WTC11 (cell line): ENCODE measurements at regions not wholly inside any gene's neighbourhood (a gene's known extent, or its start where the extent isn't known, plus 50 kb on each side); places are given as distances from the start of the nearest gene placed in this dataset.

Source experiments
- ATF2 ChIP-seq: sonication (generic); formaldehyde crosslinking; IDR thresholded peaks from 2 replicates; pipeline ENCODE4 v1.8.1; 2022; ENCODE audit warnings: low read depth, missing genetic modification reagents, borderline replicate concordance
- CBFB ChIP-seq: sonication (generic); formaldehyde crosslinking; IDR thresholded peaks from 2 replicates; pipeline ENCODE4 v1.8.1; 2022; ENCODE audit warnings: mild to moderate bottlenecking, low read depth, missing genetic modification reagents
- CTCF ChIP-seq: fragments of 200-600 bp; IDR thresholded peaks from 2 replicates; pipeline ENCODE4 v1.8.0; 2022; ENCODE audit warnings: antibody characterized with exemption
- ESRRA ChIP-seq: sonication (generic); formaldehyde crosslinking; IDR thresholded peaks from 2 replicates; pipeline ENCODE4 v1.8.1; 2022; ENCODE audit warnings: mild to moderate bottlenecking, missing genetic modification reagents, borderline replicate concordance
- PREB ChIP-seq: sonication (generic); formaldehyde crosslinking; IDR thresholded peaks from 2 replicates; pipeline ENCODE4 v1.8.1; 2022; ENCODE audit warnings: mild to moderate bottlenecking, missing genetic modification reagents, moderate library complexity, borderline replicate concordance
- ZNF121 ChIP-seq: sonication (generic); formaldehyde crosslinking; IDR thresholded peaks from 2 replicates; pipeline ENCODE4 v1.8.0; 2023; ENCODE audit warnings: missing genetic modification reagents
- ZNF263 ChIP-seq: sonication (generic); formaldehyde crosslinking; IDR thresholded peaks from 2 replicates; pipeline ENCODE4 v1.8.1; 2022; ENCODE audit warnings: low read depth, mild to moderate bottlenecking, moderate library complexity, missing genetic modification reagents
- TF ChIP-seq, protein P1 (sequence below): sonication (generic); formaldehyde crosslinking; conservative IDR thresholded peaks from 2 replicates; pipeline ENCODE4 v1.8.1; 2022; ENCODE audit warnings: mild to moderate bottlenecking, missing genetic modification reagents
- TF ChIP-seq, protein P2 (sequence below): sonication (generic); formaldehyde crosslinking; IDR thresholded peaks from 2 replicates; pipeline ENCODE4 v1.8.1; 2023; ENCODE audit warnings: mild to moderate bottlenecking, missing genetic modification reagents

- TF ChIP-seq, protein P1, sequence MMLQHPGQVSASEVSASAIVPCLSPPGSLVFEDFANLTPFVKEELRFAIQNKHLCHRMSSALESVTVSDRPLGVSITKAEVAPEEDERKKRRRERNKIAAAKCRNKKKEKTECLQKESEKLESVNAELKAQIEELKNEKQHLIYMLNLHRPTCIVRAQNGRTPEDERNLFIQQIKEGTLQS (CRISPR knock-in tag), result no peak
- TF ChIP-seq CTCF, result no peak
- TF ChIP-seq CBFB (CRISPR knock-in tag), result no peak
- no peak for TF ChIP-seq PREB (CRISPR knock-in tag)
- TF ChIP-seq, protein P2, sequence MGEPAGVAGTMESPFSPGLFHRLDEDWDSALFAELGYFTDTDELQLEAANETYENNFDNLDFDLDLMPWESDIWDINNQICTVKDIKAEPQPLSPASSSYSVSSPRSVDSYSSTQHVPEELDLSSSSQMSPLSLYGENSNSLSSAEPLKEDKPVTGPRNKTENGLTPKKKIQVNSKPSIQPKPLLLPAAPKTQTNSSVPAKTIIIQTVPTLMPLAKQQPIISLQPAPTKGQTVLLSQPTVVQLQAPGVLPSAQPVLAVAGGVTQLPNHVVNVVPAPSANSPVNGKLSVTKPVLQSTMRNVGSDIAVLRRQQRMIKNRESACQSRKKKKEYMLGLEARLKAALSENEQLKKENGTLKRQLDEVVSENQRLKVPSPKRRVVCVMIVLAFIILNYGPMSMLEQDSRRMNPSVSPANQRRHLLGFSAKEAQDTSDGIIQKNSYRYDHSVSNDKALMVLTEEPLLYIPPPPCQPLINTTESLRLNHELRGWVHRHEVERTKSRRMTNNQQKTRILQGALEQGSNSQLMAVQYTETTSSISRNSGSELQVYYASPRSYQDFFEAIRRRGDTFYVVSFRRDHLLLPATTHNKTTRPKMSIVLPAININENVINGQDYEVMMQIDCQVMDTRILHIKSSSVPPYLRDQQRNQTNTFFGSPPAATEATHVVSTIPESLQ (CRISPR knock-in tag), result no peak
- no peak for TF ChIP-seq ESRRA (CRISPR knock-in tag)
- no peak for TF ChIP-seq ZNF263 (CRISPR knock-in tag)
- no peak for TF ChIP-seq ATF2 (CRISPR knock-in tag)
- no peak for TF ChIP-seq ZNF121 (CRISPR knock-in tag)
Observed at GRCh38 chr5:14971873-14972272, 100.3 kb upstream of the ANKH start.
